DMS153 treated with DMSO at 0.1 percent for 48 hours (cell line): ENCODE measurements at regions not wholly inside any gene's neighbourhood (a gene's known extent, or its start where the extent isn't known, plus 50 kb on each side); places are given as distances from the start of the nearest gene placed in this dataset.

Experiments used
- DNase-seq: peaks from one replicate; lab custom pipeline; 2025; ENCODE audit not compliant: unreplicated experiment; lab: John Stamatoyannopoulos, UW

DNA sequence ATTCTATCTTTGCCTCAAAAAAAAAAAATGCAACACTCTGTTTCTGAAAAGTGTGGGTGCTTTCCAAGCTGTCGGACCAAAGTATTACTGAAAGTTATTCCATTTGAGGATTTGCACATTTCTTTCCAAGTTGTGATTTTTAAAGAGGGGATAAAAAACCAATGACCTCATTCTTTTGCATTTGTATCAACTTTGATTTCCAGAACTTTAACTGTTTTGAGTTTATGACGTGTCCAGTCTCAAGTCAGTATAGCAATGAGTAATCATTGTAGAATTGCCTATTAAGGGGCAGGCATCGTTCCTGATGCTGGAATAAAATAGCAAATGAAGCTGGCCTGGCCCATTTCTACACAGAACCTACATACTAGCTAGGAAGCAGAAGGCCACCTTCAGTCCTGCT, 229.6 kb upstream of the RBFOX1 start:
- no peak for DNase-seq

GRCh38 chr16:7101054-7101453, 231.6 kb upstream of the RBFOX1 start:
- no peak for DNase-seq

- no peak for DNase-seq
Observed at GRCh38 chr16:7097518-7097917, 235.1 kb upstream of the RBFOX1 start.

- no peak for DNase-seq
Observed at GRCh38 chr16:7093511-7093910, 239.1 kb upstream of the RBFOX1 start.

DNA sequence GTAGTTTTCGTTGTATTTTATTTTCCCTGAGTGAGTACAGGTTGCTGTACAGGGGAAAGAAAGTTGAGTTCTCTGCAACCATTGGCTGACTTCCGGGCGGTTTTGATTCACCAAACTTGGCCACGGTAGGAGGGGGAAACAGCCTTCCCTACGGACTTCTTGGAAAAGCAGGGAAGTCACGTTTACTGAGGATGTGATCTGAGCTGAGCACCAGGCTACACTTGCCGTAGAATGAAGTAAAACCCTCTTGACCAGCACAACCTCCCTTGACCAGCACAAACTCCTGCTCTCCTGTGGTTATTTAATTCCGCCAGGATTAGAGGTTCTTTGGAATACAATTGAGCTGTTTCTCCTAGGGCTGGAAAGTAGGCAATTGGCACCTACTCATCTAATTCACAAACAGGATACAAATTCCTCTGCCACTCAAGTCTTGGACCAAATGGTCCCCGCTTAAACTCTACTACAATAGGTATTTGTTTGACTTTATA, 242.0 kb upstream of the RBFOX1 start:
- no peak for DNase-seq

- DNase-seq, result no peak
Observed at GRCh38 chr16:7089751-7090150, 242.9 kb upstream of the RBFOX1 start.

DNA sequence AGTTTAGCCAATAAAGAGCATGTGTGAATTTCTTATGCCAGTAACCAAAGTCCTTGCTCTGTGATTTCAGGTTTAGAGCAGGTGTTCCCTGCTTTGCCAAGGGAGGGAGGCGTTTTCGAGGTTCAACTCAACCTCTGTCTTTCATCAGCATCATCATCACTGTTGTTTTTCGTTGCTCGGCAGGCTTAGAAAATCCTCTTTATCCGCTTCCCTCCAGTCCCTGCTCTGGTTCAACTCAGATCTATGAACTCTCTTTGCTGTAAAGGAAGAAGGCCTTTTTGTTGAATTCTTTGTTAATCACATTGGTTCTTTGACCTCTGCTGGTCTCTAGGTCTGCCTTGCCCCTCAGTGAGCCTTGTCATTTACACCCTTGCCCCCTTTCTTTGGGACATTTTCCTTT, 243.9 kb upstream of the RBFOX1 start:
- no peak for DNase-seq

DNA sequence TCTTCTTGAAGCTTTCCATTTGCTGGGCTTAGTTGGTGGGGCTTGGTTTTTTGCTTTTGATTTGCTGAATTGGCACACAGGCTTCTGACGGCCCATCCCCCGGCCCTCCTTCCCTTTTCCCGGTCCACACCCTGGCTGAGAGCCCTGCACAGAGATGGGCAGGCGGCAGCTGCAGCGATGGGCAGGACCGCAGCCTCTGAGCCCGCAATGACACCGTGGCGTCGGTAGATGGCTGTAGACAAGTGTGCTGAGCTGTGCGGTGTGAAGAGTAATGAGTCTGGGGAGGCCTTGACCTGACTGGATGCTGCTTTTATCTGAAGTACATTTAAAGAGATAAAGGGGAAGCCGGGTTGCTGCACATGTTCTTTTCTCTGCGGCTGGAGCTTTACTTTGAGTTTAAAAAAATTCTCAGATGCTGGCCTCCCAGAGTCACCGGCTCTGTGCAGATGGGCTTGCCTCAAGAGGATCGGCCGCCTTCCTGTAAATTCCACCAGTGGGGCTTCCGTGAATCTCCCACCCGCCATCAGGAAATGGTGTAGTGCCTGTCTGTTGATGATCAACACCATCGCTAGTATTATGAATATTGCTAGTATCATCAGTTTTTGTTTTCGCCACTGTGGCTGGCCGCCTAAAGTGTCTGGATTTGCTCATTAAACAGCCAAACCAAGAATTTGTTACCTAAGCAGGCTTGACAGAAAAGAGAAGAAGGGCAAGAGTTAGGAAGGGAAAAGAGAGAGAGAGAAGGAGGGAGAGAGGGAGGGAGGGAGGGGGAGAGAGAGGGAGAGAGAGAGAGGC, 245.6 kb upstream of the RBFOX1 start:
- DNase-seq, result peak; percentile 50

DNA sequence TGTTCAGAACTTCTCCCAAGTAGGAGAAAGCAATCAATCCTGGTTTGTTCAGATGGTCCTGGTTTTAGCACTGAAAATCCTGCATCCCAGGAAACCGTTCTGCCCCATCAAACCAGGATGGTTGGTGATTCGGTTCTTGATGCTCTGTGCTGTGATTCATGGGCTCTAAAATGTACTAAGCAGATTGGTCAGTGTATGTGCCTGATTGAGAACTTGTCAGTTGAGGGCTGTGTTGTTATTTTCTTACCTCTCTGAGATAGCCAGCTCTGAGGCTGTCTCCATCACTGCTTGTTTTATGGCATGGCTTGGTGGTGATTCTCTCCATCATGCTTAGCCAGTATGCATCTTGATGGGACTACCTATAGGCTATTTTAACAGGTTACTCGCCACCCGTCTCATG, 246.9 kb upstream of the RBFOX1 start:
- DNase-seq, result no peak

DNA sequence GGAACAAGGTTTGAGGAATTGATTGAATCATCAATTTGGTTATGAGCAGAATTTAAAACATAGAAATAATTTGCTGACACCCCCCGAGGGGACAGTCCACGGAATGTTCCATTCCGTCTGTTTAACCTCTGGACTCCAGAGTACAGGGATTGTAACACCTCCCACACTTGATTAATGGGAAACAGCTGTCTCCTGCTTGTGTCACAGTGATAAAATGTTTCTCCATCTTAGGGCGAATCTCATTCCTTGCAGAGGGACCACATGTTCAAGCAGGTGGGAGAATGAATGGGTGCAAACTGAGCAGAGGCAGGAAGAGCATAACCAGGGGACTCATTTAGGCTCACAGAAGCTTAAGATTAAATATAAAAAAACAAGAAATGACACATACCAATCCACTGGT, 249.5 kb upstream of the RBFOX1 start:
- no peak for DNase-seq

DNA sequence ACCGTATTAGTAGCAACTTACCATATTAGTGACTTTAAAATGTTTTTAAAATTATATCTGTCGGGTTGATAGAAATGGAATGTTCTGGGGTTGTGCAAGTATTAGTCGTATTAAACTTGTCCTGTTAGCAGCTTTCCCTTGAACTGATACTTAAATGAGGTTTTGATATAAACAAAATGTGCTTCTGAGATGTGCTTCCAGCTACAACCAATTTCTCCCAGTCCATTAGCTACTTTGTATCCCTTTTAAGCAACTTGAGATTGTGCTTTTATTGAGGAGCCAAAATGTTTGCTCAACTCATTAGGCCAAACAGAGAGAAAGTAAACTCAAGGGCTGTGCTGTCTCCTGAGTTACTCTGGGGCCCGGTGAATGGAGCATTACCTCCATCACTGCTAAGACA, 255.0 kb upstream of the RBFOX1 start:
- no peak for DNase-seq

DNA sequence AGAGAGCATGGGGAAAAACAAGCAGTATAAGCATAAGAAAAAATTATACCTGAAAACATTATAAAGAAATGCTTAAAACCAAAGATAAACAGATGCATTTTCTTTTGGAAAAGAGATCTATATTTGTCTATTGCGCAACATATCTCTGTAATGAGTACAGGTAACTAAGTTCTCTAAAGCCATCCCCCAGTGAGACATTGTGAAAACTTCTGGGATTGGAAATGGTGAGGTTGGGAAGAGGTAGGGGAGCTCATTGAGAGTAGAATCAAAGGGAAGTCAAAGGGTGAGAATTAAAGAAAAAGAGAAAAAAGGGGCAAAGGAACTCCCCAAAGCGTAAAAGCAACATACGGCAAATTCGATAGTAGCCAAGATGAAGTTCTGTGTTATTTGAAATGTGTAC, 257.9 kb upstream of the RBFOX1 start:
- no peak for DNase-seq

DNA sequence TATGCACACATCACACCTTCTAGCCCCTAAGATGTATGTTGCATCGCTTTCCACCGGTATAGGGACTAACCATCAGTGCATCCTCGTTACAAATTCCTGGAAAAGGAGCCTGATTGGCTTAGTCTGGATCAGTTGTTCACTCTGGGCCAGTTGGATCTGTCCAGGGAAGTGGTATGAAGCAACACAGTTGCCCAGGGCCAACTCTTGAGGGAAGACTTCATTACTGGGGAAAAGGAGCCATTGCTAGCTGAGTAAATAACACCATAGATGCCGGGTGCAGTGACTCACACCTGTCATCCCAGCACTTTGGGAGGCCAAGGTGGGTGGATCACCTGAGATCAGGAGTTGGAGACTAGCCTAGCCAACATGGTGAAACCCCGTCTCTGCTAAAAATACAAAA, 275.2 kb upstream of the RBFOX1 start:
- no peak for DNase-seq

GRCh38 chr16:7055443-7055842, 277.2 kb upstream of the RBFOX1 start:
- DNase-seq, result no peak

DNA sequence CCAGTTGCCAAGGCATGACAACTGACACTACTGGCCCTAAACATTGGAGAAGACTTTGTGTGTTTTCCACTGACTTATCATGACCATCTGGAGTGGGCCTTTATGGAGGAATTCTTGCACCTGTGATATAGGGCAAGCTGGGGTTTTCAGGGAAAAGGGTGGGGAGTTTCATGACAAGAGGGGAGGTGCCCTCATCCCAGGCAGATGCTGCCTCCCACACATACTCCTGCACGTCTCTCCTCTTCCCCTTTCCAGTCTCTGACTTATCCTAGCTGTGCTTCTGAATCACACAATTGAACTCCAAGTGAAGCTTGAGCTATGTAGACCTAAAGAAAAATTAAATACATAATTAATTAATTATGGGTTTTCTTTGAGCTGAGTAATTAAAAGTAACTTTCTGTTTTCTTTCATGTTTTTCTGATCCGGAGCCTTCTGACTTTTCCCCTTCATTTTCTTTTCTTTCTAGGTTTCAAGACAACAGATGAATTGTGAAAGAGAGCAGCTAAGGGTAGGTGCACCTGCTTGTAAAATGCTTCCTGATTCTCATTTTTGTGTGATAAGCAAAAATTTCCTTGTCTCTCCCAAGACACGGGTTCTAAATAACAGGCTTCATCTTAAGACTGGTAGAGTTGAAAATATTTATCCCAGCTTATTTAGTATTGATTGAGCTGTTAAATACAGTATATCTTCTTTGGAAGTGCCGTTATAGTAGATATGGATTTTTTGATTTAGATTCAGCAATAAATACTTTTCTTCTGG, 280.9 kb upstream of the RBFOX1 start:
- no peak for DNase-seq

DNA sequence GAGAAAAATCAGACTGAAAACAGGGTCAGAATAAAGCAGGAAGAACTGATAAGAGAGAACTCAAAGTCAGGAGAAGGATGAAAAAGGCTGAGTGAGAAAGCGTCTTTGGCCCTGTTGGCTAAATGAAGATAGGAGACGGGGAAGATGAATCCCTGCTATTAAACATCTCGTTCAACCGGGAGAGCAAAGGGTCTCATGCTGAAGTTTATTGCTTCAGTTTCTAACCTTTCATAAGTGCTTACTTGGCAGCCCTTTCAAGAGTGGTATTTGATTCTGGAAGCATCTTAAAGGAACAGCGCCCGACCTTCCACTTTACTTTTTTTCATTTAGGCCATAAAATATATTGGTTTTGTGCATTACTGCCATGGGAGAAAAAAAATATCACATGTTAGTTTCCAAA, 288.3 kb upstream of the RBFOX1 start:
- DNase-seq, result no peak

- DNase-seq, result no peak
Observed at GRCh38 chr16:7038475-7038874, 294.2 kb upstream of the RBFOX1 start.

DNA sequence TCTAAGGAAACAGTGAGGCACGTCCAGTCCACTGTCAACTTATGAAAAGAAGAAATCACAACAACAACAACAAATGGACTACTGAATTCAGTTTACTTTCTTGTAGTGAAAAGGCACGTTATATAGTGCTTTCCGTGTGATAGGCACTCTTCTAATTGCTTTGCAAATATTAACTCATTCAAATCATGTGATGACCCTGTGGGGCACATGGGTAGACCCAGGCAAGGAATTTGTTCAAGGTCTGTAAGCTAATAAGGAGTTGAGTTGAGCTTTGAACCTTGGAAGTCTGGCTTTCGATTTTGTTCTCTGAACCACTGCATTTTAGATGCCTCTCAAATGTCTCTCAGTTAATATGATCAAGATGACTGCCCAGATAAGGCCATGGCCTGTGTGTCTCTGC, 295.1 kb upstream of the RBFOX1 start:
- no peak for DNase-seq

DNA sequence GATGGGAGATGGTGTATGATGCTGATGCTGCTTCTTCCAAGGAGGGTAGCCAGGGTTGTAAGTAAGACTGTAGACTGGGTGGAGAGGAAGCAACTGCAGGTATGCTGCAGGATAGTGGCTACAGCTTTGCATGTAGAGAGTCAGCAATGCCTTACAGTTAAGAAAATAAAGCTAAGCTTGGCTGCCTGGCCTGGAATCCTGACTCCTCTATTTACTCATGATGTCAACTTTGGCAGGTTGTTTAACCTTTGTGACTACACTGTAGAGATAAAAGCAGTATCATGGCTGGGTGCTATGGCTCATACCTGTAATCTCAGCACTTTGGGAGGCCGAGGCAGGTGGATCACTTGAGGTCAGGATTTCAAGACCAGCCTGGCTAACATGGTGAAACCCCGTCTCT, 301.6 kb upstream of the RBFOX1 start:
- no peak for DNase-seq

- no peak for DNase-seq
Observed at GRCh38 chr16:7027401-7027800, 305.2 kb upstream of the RBFOX1 start.

DNA sequence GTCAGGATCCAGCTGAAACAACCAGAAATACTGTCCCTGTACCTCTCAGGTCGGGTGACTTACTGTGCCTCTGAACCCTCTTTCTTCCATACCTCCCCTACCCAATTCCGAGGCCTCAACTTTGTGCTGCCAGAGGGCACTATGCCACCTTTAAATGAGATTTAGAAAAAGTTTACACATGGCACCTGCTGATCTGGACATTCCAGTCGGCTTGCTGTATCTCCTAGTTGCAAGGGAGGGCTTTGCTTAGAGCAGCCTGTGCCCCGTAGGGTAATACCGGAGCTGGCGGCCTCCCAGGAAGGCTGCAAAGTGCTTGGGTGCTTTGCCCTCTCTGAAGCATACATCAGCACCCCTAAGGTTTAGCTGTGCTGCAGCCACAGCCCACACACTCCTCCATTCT, 306.0 kb upstream of the RBFOX1 start:
- DNase-seq, result no peak

- DNase-seq, result peak; percentile 56
Observed at GRCh38 chr16:7025616-7026190, 306.9 kb upstream of the RBFOX1 start.
